SU-DHL-6 (cell line): ENCODE measurements at regions not wholly inside any gene's neighbourhood (a gene's known extent, or its start where the extent isn't known, plus 50 kb on each side); places are given as distances from the start of the nearest gene placed in this dataset.

Experiments
- H2AFZ ChIP-seq: fragments of 200-600 bp; sonication (generic); 2 replicates; pipeline ENCODE4 v1.6.1; 2014; ENCODE audit warnings: low read depth, mild to moderate bottlenecking, moderate library complexity, mixed read lengths, antibody characterized with exemption, low read length; ENCODE audit not compliant: severe bottlenecking
- H3F3A ChIP-seq: fragments of 200-600 bp; shearing (Covaris generic); 2 replicates; pipeline ENCODE4 v1.6.0; 2016; ENCODE audit warnings: antibody characterized with exemption, mild to moderate bottlenecking; ENCODE audit not compliant: insufficient read depth
- H3K27ac ChIP-seq: fragments of 200-600 bp; sonication (generic); 2 replicates; pipeline ENCODE4 v1.5.1; 2016; ENCODE audit warnings: low read depth, mild to moderate bottlenecking, low read length, moderate library complexity, mixed read lengths
- H3K27me3 ChIP-seq: fragments of 200-600 bp; sonication (generic), shearing (Covaris generic); 2 replicates; pipeline ENCODE4 v1.6.0; 2014; ENCODE audit warnings: mild to moderate bottlenecking, low read length
- H3K36me3 ChIP-seq: fragments of 200-600 bp; sonication (generic); 2 replicates; pipeline ENCODE4 v1.6.1; 2014; ENCODE audit warnings: mild to moderate bottlenecking, low read length, mixed read lengths
- H3K4me2 ChIP-seq: fragments of 300-600, 200-600 bp; shearing (Covaris generic), sonication (generic); 2 replicates; pipeline ENCODE4 v1.6.0; 2014; ENCODE audit warnings: low read length, low read depth, mild to moderate bottlenecking; ENCODE audit not compliant: poor library complexity, severe bottlenecking
- H3K4me3 ChIP-seq: fragments of 200-600 bp; sonication (generic); 2 replicates; pipeline ENCODE4 v1.5.1; 2014; ENCODE audit warnings: antibody characterized with exemption, low read length, mild to moderate bottlenecking, mixed read lengths; ENCODE audit not compliant: insufficient read depth, poor library complexity, severe bottlenecking
- H3K79me2 ChIP-seq: fragments of 200-600 bp; sonication (generic); 2 replicates; pipeline ENCODE4 v1.6.1; 2014; ENCODE audit warnings: mild to moderate bottlenecking, low read length, moderate library complexity; ENCODE audit not compliant: insufficient read depth
- H3K9ac ChIP-seq: fragments of 200-600 bp; sonication (generic); 2 replicates; pipeline ENCODE4 v1.7.0; 2014; ENCODE audit warnings: mild to moderate bottlenecking, low read length
- H3K9me2 ChIP-seq: fragments of 200-600 bp; sonication (generic); replicated peaks from 2 replicates; pipeline ENCODE4 v1.6.1; 2014; ENCODE audit warnings: low read length; ENCODE audit not compliant: insufficient read depth
- H3K9me3 ChIP-seq: fragments of 200-600 bp; sonication (generic); 2 replicates; pipeline ENCODE4 v1.6.1; 2014; ENCODE audit warnings: low read length, mixed read lengths; ENCODE audit not compliant: insufficient read depth
- H4K20me1 ChIP-seq: fragments of 200-600 bp; sonication (generic); 2 replicates; pipeline ENCODE4 v1.6.1; 2014; ENCODE audit warnings: low read depth, mild to moderate bottlenecking, antibody characterized with exemption, low read length, moderate library complexity, mixed read lengths
- EZH2phosphoT487 ChIP-seq: fragments of 200-600 bp; sonication (generic), shearing (Covaris generic); conservative IDR thresholded peaks from 2 replicates; pipeline ENCODE4 v1.6.1; 2018; ENCODE audit warnings: mild to moderate bottlenecking, antibody characterized with exemption, low read length, moderate library complexity, mixed read lengths
- TF ChIP-seq, protein P1 (sequence below): fragments of 200-600 bp; sonication (generic); IDR thresholded peaks from one replicate; pipeline ENCODE4 v1.5.1; 2017; ENCODE audit warnings: antibody characterized with exemption, mild to moderate bottlenecking, low read length, moderate library complexity; ENCODE audit not compliant: insufficient read depth, poor library complexity, severe bottlenecking

GRCh38 chr9:19941874-19942273 is 153.0 kb upstream of the SLC24A2 start:
- Histone ChIP-seq H3K9me3 (no peaks in the 10 kb centered on the region), H3K4me3 (no peak overlapping the region), H2AFZ (no peak overlapping the region), H4K20me1 (no peaks in the 10 kb centered on the region), H3K79me2 (no peaks in the 10 kb centered on the region), H3K9me2 (no peaks in the 10 kb centered on the region), H3K27me3 (no peaks in the 10 kb centered on the region), H3K27ac (no peak overlapping the region), H3K4me2 (no peak overlapping the region), H3K9ac (no peak overlapping the region), H3F3A (no peaks in the 10 kb centered on the region), H3K36me3 (no peaks in the 10 kb centered on the region)
- TF ChIP-seq, protein P1, sequence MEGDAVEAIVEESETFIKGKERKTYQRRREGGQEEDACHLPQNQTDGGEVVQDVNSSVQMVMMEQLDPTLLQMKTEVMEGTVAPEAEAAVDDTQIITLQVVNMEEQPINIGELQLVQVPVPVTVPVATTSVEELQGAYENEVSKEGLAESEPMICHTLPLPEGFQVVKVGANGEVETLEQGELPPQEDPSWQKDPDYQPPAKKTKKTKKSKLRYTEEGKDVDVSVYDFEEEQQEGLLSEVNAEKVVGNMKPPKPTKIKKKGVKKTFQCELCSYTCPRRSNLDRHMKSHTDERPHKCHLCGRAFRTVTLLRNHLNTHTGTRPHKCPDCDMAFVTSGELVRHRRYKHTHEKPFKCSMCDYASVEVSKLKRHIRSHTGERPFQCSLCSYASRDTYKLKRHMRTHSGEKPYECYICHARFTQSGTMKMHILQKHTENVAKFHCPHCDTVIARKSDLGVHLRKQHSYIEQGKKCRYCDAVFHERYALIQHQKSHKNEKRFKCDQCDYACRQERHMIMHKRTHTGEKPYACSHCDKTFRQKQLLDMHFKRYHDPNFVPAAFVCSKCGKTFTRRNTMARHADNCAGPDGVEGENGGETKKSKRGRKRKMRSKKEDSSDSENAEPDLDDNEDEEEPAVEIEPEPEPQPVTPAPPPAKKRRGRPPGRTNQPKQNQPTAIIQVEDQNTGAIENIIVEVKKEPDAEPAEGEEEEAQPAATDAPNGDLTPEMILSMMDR, result no peak
- TF ChIP-seq EZH2phosphoT487, result no peak

DNA sequence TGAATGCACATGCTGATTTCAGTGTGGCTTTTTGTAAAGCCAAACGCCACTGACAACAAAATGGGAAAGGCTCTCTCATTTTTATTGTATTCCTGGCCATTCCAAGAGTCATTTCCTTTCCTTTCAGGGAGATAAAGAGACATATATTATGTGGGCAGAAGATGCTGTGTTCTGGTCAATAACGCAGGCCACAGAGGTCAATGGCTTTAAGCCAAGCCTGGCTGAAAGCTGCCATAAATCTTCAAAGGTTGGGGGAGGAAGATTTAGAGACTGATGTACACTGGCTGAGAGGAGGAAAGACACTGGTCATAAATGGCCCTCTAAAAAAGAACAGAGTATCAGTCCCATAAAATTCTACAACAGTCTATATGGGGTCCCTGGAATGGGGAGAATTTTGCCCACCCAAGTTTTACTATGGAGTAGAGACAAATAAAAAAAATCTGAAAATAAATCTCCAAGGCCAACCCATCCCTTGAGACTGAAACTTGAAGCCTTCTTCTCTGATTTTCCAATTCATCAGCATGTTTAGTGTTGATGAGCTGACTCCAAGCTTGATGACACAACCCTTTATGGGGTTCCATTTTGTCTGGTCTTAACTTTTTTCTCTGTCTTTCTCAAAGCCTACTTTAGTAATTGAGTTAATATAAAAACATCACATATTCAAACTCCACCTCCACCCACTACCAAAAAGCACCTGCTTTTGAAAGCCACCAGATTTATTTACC is 152.1 kb upstream of the SLC24A2 start:
- no peak overlapping the region for H3K9ac ChIP-seq
- no peaks in the 10 kb centered on the region for H3F3A ChIP-seq
- no peaks in the 10 kb centered on the region for H3K27me3 ChIP-seq
- no peak overlapping the region for H2AFZ ChIP-seq
- TF ChIP-seq, protein P1, result no peak
- no peak for TF ChIP-seq EZH2phosphoT487
- H3K27ac ChIP-seq, result no peak overlapping the region
- no peaks in the 10 kb centered on the region for H3K79me2 ChIP-seq
- H4K20me1 ChIP-seq, result no peaks in the 10 kb centered on the region
- H3K9me3 ChIP-seq, result no peaks in the 10 kb centered on the region
- no peak overlapping the region for H3K4me3 ChIP-seq
- H3K9me2 ChIP-seq, result no peaks in the 10 kb centered on the region
- H3K36me3 ChIP-seq, result no peaks in the 10 kb centered on the region
- no peak overlapping the region for H3K4me2 ChIP-seq

- Histone ChIP-seq H3F3A (no peaks in the 10 kb centered on the region), H3K9me3 (no peaks in the 10 kb centered on the region), H2AFZ (no peak overlapping the region), H3K27me3 (no peaks in the 10 kb centered on the region), H3K79me2 (no peaks in the 10 kb centered on the region), H3K9me2 (no peaks in the 10 kb centered on the region), H3K4me3 (no peak overlapping the region), H4K20me1 (no peaks in the 10 kb centered on the region), H3K9ac (no peak overlapping the region), H3K36me3 (no peaks in the 10 kb centered on the region), H3K4me2 (no peak overlapping the region), H3K27ac (no peak overlapping the region)
- TF ChIP-seq EZH2phosphoT487, result no peak
- TF ChIP-seq, protein P1, result no peak
Measured at GRCh38 chr9:19939734-19940278, 151.0 kb upstream of the SLC24A2 start.
